ENCODE measurements at regions not wholly inside any gene's neighbourhood (a gene's known extent, or its start where the extent isn't known, plus 50 kb on each side); places are given as distances from the start of the nearest gene placed in this dataset.

- no peak for TF ChIP-seq ISL1 (CRISPR knock-in tag; IDR thresholded peaks at IDR 0.05)
- no peak for TF ChIP-seq ARNTL (CRISPR knock-in tag; IDR thresholded peaks at IDR 0.05; ENCODE audit: borderline replicate concordance, low read depth)
- TF ChIP-seq CSDC2 (CRISPR knock-in tag; IDR thresholded peaks at IDR 0.05): no peak
- TF ChIP-seq POU6F1 (CRISPR knock-in tag; IDR thresholded peaks at IDR 0.05; ENCODE audit: borderline replicate concordance, low read depth): no peak
- TF ChIP-seq PATZ1 (CRISPR knock-in tag; IDR thresholded peaks at IDR 0.05; ENCODE audit: borderline replicate concordance): no peak
- no peak for TF ChIP-seq SNAI2 (CRISPR knock-in tag; IDR thresholded peaks at IDR 0.05)
- TF ChIP-seq TSHZ2 (CRISPR knock-in tag; IDR thresholded peaks at IDR 0.05): no peak
- no peak for TF ChIP-seq TCF4 (CRISPR knock-in tag; IDR thresholded peaks at IDR 0.05; ENCODE audit: borderline replicate concordance)
- TF ChIP-seq ZFP3 (CRISPR knock-in tag; IDR thresholded peaks at IDR 0.05): no peak
- no peak for TF ChIP-seq ESRRG (CRISPR knock-in tag; IDR thresholded peaks at IDR 0.05)
- no peak for TF ChIP-seq ZFP30 (CRISPR knock-in tag; IDR thresholded peaks at IDR 0.05)
- TF ChIP-seq OSR1 (CRISPR knock-in tag; IDR thresholded peaks at IDR 0.05): no peak
- TF ChIP-seq BACH2 (CRISPR knock-in tag; IDR thresholded peaks at IDR 0.05; ENCODE audit: borderline replicate concordance): no peak
- TF ChIP-seq CSRNP3 (CRISPR knock-in tag; IDR thresholded peaks at IDR 0.05): no peak
These were observed 256.3 kb upstream of the CLEC14A start for GRCh38 chr14:38512236-38512635.

Measured in SK-N-SH treated with all-trans-retinoic acid at 6 μM for 48 hours (cell line).